IPS-18a (cell line): ENCODE measurements at regions not wholly inside any gene's neighbourhood (a gene's known extent, or its start where the extent isn't known, plus 50 kb on each side); places are given as distances from the start of the nearest gene placed in this dataset.
"Not testable (repeated sequence)": the region's sequence is repeated elsewhere in the genome, so short reads cannot be mapped to it uniquely, and the experiment has no call there.

Experiments
- H3K27ac ChIP-seq: one replicate; pipeline ENCODE4 v1.5.1; 2013; ENCODE audit warnings: low read length
- H3K27me3 ChIP-seq: one replicate; pipeline ENCODE4 v1.6.1; 2013; ENCODE audit warnings: mild to moderate bottlenecking, low read length; ENCODE audit not compliant: control insufficient read depth, insufficient read depth
- H3K36me3 ChIP-seq: one replicate; pipeline ENCODE4 v1.6.1; 2013; ENCODE audit warnings: low read depth, low read length; ENCODE audit not compliant: control insufficient read depth
- H3K4me1 ChIP-seq: one replicate; pipeline ENCODE4 v1.6.1; 2013; ENCODE audit warnings: low read depth, low read length; ENCODE audit not compliant: control insufficient read depth
- H3K4me3 ChIP-seq: one replicate; pipeline ENCODE4 v1.5.1; 2013; ENCODE audit warnings: low read length
- H3K9ac ChIP-seq: one replicate; pipeline ENCODE4 v1.6.1; 2013; ENCODE audit warnings: mild to moderate bottlenecking, low read length, moderate library complexity
- H3K9me3 ChIP-seq: one replicate; pipeline ENCODE4 v1.6.1; 2013; ENCODE audit warnings: low read depth, low read length; ENCODE audit not compliant: control insufficient read depth

DNA sequence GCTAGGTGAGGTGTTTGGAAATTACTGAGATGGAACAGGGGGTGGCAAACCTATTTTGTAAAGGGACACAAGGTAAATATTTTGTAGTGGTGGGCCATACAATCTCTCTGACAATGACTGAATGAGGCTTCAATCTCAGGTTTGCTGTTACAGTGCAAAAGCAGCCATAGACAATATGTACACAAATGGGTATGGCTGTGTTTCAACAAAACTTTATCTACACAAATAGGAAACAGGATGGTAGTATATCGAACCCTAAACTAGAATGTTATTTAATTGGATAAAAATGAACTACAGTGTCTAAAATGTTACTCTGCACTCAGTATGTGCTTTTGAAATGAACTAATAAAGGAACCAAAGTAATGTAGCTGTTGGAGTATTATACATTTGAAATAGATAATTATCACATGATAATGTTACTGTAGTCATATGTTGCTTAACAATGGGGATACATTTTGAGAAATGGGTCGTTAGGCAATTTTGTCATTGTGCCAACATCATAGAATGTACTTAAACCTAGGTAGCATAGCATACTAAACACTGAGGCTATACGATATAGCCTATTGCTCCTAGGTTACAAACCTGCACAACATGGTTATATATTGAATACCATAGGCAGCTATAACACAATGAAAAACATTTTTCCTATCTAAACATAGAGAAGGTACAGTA lies 495.2 kb upstream of the TBL1XR1 start:
- no peak overlapping the region for H3K9ac ChIP-seq
- H3K27me3 ChIP-seq: no peaks in the 10 kb centered on the region
- no peak overlapping the region for H3K4me3 ChIP-seq
- H3K36me3 ChIP-seq: no peaks in the 10 kb centered on the region
- no peak overlapping the region for H3K27ac ChIP-seq
- peaks cover 10% of the 10 kb centered on the region for H3K4me1 ChIP-seq
- no peaks in the 10 kb centered on the region for H3K9me3 ChIP-seq

DNA sequence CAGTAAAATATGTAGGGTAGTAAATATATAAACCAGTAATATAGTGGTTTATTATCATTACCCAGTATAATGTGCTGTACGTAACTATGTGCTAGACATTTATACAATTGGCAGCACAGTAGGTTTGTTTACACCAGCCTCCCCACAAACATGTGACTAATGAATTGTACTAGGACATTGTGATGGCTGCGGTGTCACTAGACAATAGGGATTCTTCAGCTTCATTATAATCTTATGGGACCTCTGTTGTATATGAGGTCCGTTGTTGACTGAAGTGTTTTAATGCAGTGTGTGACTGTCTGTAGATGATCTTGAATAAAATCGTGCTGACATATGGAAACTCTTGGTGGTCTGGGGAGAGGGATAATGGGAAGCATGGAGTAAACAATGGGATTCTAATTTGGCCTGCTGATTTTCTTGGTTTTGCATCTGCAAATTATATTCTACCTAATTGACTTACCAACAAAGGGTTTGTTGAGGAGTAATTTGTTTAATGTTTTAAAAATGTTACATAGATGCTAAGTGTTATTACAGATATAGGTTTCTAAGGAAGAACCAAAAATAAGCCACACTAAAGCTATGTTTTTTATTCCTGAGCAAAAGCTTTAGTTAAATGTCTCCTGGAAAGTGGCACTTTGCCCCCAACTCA lies 496.5 kb upstream of the TBL1XR1 start:
- Histone ChIP-seq H3K4me1 (peaks cover 10% of the 10 kb centered on the region), H3K27ac (no peak overlapping the region), H3K9me3 (no peaks in the 10 kb centered on the region), H3K27me3 (no peaks in the 10 kb centered on the region), H3K4me3 (no peak overlapping the region), H3K36me3 (no peaks in the 10 kb centered on the region), H3K9ac (no peak overlapping the region)

DNA sequence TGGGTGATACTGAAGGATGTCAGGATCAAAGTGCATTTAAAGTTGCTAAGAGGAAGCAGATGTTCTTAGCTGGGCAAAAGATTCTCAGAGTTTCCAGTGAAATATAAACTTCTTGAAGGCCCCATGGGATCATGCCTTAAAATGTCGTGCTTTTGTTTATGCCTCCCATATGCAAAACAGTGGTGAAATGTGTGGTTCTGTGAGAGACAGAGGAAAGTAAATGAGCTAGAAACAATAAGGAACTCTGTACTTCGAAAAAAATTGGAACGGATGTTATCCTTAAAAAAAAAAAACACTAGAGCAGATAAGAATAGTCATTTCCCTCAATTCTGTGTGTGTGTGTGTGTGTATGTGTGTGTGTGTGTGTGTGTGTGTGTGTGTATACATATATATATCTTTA lies 497.0 kb upstream of the TBL1XR1 start:
- Histone ChIP-seq H3K9me3 (no peaks in the 10 kb centered on the region), H3K27ac (no peak overlapping the region), H3K27me3 (no peaks in the 10 kb centered on the region), H3K9ac (no peak overlapping the region), H3K4me1 (peaks cover 10% of the 10 kb centered on the region), H3K36me3 (no peaks in the 10 kb centered on the region), H3K4me3 (no peak overlapping the region)

- Histone ChIP-seq H3K36me3 (no peaks in the 10 kb centered on the region), H3K27ac (no peak overlapping the region), H3K4me1 (peaks cover 10% of the 10 kb centered on the region), H3K9ac (no peak overlapping the region), H3K27me3 (no peaks in the 10 kb centered on the region), H3K9me3 (no peaks in the 10 kb centered on the region), H3K4me3 (no peak overlapping the region)
These were observed 497.7 kb upstream of the TBL1XR1 start for GRCh38 chr3:177694951-177695350.

- H3K36me3 ChIP-seq: no peaks in the 10 kb centered on the region
- H3K27me3 ChIP-seq: no peaks in the 10 kb centered on the region
- H3K9me3 ChIP-seq: no peaks in the 10 kb centered on the region
- no peak overlapping the region for H3K9ac ChIP-seq
- no peaks in the 10 kb centered on the region for H3K4me1 ChIP-seq
- H3K27ac ChIP-seq: no peak overlapping the region
- H3K4me3 ChIP-seq: no peak overlapping the region
These were observed 502.8 kb upstream of the TBL1XR1 start for GRCh38 chr3:177700117-177700516.

DNA sequence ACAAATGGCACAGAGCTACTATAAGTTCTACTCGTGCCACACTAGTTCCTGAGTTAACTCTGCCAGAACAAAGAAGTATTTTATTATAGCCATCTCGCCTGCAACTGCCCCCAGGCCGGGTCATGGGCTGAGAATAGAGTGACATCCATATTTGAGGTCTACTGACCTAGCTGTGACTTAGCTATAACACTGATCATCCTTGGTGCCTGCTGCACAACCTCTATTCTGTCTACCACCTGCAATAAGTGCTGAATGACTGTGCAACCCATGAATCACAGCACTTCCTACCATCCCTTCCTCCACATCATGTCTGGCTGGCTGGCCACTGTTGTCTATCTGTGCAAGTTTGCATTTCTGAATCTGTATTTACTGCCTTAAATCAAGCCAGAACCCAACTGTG lies 506.5 kb upstream of the TBL1XR1 start:
- no peaks in the 10 kb centered on the region for H3K9me3 ChIP-seq
- H3K27ac ChIP-seq: no peak overlapping the region
- H3K27me3 ChIP-seq: no peaks in the 10 kb centered on the region
- H3K9ac ChIP-seq: no peak overlapping the region
- H3K4me1 ChIP-seq: no peaks in the 10 kb centered on the region
- H3K36me3 ChIP-seq: no peaks in the 10 kb centered on the region
- H3K4me3 ChIP-seq: no peak overlapping the region

GRCh38 chr3:177705976-177706823 lies 508.9 kb upstream of the TBL1XR1 start:
- H3K4me1 ChIP-seq: no peaks in the 10 kb centered on the region
- H3K9ac ChIP-seq: no peak overlapping the region
- H3K9me3 ChIP-seq: no peaks in the 10 kb centered on the region
- no peaks in the 10 kb centered on the region for H3K27me3 ChIP-seq
- no peaks in the 10 kb centered on the region for H3K36me3 ChIP-seq
- no peak overlapping the region for H3K4me3 ChIP-seq
- no peak overlapping the region for H3K27ac ChIP-seq

- not testable (repeated sequence) for H3K4me3 ChIP-seq, H3K4me1 ChIP-seq, H3K9me3 ChIP-seq, H3K36me3 ChIP-seq, H3K9ac ChIP-seq, H3K27ac ChIP-seq, H3K27me3 ChIP-seq
These were observed 512.2 kb upstream of the TBL1XR1 start for GRCh38 chr3:177709470-177709869.

DNA sequence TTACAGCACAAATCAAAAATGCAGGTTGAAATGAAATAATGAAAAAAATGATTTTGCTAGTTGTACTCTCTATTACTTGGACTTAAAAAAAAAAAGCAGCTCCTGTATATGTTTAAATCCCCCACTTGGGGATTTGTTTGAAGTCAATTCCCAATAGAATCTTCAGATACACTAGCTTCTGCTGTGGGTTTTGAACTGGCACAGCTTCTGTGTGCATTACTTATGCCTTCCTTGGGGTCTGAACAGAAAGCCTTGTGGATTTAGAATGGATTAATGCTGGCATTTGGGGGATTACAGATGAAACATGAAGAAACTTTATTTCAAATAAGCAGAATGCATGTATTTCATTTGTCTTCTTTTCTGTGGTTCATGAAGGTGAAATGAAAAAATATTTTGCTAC lies 513.2 kb upstream of the TBL1XR1 start:
- Histone ChIP-seq H3K27me3 (no peaks in the 10 kb centered on the region), H3K36me3 (no peaks in the 10 kb centered on the region), H3K27ac (no peak overlapping the region), H3K4me3 (no peak overlapping the region), H3K9ac (no peak overlapping the region), H3K4me1 (peaks cover 5% of the 10 kb centered on the region), H3K9me3 (no peaks in the 10 kb centered on the region)

DNA sequence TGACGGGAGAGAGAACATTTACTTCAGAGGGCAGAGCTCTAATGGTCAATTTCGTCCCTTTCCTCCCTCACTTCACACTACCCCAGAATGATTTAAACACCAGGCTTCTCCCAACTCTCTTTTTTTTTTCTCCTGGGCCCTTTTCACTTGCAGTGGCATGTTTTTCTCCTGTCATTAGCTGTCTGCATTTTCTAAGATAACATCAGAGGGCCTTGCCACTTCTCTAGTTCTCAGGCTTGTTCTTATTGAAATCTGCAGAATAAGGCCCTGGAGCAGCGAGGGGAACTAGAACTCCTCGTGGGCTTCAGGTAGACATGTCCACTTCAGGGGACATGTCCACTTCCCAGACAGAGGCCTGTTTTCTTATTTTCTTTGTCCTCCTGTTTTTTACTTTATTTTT lies 514.4 kb upstream of the TBL1XR1 start:
- H3K27me3 ChIP-seq: no peaks in the 10 kb centered on the region
- no peaks in the 10 kb centered on the region for H3K9me3 ChIP-seq
- H3K9ac ChIP-seq: no peak overlapping the region
- H3K36me3 ChIP-seq: no peaks in the 10 kb centered on the region
- H3K4me1 ChIP-seq: peaks cover 5% of the 10 kb centered on the region
- H3K4me3 ChIP-seq: no peak overlapping the region
- H3K27ac ChIP-seq: no peak overlapping the region

DNA sequence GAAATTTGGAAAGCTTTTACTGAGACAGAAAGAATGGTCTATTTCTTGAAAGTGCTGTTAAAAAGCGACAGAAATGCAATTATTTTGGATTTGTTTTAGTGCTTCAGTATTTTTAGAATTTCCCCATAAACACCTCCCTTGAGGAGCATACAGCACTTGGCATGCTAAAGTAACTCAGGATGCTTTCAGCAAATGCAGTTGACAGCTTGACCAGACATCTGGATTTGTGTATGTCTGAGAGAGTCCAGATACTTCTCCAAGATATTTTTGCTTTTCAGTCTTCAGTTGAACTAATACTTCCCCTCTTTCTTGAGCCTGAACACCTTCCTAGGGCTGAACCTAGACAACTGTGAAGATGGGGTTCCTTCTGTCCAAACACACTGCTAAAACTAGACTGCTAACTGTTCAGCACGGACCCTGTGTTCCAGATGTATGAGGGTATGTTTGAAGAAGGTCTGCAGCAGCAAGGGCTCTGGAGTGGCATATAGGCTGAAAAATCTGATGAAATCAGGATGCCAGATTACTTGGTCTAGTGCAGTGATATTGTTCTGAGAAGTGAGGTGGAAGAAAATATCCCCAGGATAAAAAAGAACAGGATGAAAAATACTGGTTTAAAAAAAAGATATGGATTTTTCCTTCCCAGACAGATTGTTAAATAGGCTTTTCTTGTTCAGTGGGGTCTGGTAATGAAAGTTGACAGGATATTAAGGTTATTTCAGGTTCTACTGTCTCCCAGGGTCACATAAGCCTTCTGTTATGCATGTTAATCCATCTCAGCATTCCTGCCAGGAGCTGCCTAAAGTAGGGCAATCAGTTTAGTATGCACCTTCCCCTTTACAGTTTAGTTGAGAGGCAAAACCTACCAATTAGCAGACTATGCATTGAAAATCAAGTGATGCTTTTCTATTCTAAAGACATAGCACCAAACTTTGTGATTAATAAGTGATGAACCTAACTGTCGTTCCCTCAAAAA lies 516.9 kb upstream of the TBL1XR1 start:
- H3K27ac ChIP-seq: no peak overlapping the region
- H3K9ac ChIP-seq: no peak overlapping the region
- peaks cover 5% of the 10 kb centered on the region for H3K4me1 ChIP-seq
- no peaks in the 10 kb centered on the region for H3K36me3 ChIP-seq
- H3K9me3 ChIP-seq: no peaks in the 10 kb centered on the region
- no peak overlapping the region for H3K4me3 ChIP-seq
- H3K27me3 ChIP-seq: no peaks in the 10 kb centered on the region
